ENCODE measurements at regions not wholly inside any gene's neighbourhood (a gene's known extent, or its start where the extent isn't known, plus 50 kb on each side); places are given as distances from the start of the nearest gene placed in this dataset.

DNA sequence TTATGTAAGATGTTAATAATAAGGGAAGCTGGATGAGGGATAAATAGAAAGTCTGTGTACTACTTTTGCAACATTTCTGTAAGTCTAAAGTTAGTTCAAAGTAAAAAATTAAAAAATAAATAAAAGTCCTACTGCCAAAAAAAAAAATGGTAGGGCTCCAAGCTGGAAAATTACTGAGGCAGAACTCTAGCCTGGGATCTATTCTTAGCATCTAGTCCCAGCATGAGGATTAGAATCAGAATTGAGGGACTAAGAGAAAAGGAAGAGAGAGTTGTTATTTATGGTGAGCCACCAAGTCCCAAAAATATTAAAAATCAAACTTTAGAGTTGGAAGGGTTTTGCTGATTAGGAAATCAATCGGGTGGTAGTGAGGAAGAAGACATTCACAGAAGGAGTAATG, 110.3 kb downstream of the CYB561 start:
- DNase-seq (ENCODE audit: extremely low read depth, low read depth) = no peak
- TF ChIP-seq, protein P1, sequence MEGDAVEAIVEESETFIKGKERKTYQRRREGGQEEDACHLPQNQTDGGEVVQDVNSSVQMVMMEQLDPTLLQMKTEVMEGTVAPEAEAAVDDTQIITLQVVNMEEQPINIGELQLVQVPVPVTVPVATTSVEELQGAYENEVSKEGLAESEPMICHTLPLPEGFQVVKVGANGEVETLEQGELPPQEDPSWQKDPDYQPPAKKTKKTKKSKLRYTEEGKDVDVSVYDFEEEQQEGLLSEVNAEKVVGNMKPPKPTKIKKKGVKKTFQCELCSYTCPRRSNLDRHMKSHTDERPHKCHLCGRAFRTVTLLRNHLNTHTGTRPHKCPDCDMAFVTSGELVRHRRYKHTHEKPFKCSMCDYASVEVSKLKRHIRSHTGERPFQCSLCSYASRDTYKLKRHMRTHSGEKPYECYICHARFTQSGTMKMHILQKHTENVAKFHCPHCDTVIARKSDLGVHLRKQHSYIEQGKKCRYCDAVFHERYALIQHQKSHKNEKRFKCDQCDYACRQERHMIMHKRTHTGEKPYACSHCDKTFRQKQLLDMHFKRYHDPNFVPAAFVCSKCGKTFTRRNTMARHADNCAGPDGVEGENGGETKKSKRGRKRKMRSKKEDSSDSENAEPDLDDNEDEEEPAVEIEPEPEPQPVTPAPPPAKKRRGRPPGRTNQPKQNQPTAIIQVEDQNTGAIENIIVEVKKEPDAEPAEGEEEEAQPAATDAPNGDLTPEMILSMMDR (IDR thresholded peaks at IDR 0.05; ENCODE audit: low read depth, low read length) = no peak

DNA sequence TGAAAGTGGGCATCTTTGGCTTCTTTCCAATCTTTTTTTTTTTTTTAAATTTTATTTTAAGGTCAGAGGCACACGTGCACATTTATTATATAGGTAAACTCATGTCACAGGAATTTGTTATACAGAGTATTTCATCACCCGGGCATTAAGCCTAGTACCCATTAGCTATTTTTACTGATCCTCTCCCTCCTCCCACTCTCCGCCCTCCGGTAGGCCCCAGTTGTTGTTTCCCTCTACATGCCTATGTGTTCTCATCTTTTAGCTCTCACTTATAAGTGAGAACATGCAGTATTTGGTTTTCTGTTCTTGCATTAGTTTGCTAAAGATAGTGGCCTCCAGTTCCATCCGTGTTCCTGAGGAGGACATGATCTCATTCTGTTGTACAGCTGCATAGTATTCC, 108.5 kb downstream of the CYB561 start:
- DNase-seq (ENCODE audit: extremely low read depth, low read depth) = no peak
- TF ChIP-seq, protein P1 (IDR thresholded peaks at IDR 0.05; ENCODE audit: low read depth, low read length) = no peak

DNA sequence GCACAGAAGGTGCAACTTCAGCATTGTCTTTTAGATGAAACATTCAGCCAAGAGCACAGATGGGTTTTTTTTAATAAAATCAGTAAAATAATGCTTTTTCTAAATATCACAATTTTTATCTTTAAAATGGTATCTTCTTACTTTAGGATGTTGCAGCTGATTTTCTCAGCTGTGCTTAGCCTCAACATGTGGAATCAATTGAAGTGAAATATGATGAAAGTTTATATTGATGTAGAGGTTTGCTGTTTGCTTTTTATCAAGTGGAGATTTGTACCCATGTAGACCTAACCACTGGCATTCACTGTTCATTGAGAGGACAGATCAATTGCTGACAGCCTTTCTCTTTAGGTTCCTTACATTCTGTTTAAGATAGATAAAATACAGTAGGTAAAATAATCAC, 107.8 kb downstream of the CYB561 start:
- peak; percentile 7 for DNase-seq (ENCODE audit: extremely low read depth, low read depth)
- TF ChIP-seq, protein P1 (IDR thresholded peaks at IDR 0.05; ENCODE audit: low read depth, low read length) = no peak

DNA sequence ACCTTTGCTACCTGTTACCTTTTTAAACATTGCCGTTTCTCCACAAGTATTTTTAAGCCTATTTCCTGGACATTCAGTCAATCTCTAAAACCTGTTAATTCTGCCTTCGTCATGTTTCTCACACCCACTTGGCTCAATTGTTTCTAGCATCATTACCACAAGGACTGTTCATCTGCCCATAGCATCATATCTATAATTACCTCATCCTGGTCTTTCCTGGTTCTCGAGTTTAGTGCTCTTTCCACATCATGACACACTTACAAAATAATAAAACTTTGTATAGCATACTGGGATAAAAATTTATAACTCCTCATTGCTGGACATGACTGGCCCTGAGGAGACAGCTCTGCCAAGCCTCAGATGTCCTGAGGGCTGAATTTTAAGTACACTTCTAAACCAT, 104.8 kb downstream of the CYB561 start:
- TF ChIP-seq, protein P1 (IDR thresholded peaks at IDR 0.05; ENCODE audit: low read depth, low read length) = no peak
- no peak for DNase-seq (ENCODE audit: extremely low read depth, low read depth)

DNA sequence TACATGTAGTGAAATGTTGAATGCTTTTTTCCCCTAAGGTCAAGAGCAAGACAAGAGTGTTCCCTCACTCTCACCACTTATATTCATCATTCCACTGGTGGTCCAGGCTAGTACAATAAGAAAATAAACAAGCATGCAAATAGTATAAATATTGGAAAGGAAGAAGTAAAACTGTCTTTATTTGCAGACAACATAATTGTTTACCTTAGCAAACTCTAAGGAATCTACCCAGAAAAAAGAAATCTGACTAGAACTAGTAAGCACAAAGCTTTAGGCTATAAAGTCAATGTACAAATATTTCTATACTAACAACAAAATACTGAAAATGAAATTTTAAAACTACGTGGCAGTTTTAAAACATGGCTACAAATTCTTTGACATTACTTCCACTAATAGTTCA, 101.7 kb downstream of the CYB561 start:
- TF ChIP-seq, protein P1 (IDR thresholded peaks at IDR 0.05; ENCODE audit: low read depth, low read length) = no peak
- DNase-seq (ENCODE audit: extremely low read depth, low read depth) = no peak

DNA sequence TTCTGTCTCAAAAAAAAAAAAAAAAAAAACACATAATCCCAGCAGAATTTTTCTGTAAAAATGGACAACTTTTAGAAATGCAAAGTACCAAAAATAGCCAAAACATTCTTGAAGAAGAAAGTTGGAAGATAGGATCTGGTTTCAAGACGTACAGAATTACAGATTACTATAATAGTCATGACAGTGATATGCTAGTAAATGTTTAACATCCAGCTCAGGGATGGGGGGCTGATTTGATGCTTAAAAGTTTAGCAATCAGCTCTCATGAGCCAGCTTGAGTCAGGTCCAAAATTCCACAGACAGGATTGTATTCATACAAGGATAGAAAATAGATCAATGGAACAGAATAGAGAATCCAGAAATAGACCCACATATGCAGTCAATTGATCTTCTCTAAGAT, 100.5 kb downstream of the CYB561 start:
- DNase-seq (ENCODE audit: extremely low read depth, low read depth) = peak; percentile 53
- TF ChIP-seq, protein P1 (IDR thresholded peaks at IDR 0.05; ENCODE audit: low read depth, low read length) = no peak

DNA sequence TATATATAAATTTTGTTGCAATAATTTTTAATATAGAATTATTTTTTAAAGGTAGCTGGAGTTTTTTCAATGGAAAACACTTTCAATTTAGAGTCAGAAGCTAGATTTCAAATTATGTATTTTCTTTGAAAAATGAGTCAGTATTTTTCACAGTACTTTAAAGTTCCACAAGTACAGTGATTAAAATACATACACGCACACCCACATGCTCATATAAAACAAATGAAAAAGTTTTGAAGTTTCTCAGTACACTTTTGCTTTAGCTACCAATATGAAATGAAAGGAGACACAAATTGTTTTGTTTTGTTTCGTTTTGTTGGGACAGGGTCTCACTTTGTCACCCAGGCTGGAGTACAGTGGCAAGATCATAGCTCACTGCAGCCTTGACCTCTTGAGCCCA, 98.6 kb downstream of the CYB561 start:
- DNase-seq (ENCODE audit: extremely low read depth, low read depth) = no peak
- TF ChIP-seq, protein P1 (IDR thresholded peaks at IDR 0.05; ENCODE audit: low read depth, low read length) = no peak

Data from AG09319 (cell line).